ENCODE measurements at regions not wholly inside any gene's neighbourhood (a gene's known extent, or its start where the extent isn't known, plus 50 kb on each side); places are given as distances from the start of the nearest gene placed in this dataset.

- no peak for DNase-seq (ENCODE audit: low spot score)
- Histone ChIP-seq H3K27me3 (no peaks in the 10 kb centered on the region), H3K4me1 (no peaks in the 10 kb centered on the region), H3K36me3 (no peaks in the 10 kb centered on the region), H3K4me3 (no peak overlapping the region), H3K27ac (no peak overlapping the region), H3K9me3 (no peaks in the 10 kb centered on the region)
- TF ChIP-seq, protein P1, sequence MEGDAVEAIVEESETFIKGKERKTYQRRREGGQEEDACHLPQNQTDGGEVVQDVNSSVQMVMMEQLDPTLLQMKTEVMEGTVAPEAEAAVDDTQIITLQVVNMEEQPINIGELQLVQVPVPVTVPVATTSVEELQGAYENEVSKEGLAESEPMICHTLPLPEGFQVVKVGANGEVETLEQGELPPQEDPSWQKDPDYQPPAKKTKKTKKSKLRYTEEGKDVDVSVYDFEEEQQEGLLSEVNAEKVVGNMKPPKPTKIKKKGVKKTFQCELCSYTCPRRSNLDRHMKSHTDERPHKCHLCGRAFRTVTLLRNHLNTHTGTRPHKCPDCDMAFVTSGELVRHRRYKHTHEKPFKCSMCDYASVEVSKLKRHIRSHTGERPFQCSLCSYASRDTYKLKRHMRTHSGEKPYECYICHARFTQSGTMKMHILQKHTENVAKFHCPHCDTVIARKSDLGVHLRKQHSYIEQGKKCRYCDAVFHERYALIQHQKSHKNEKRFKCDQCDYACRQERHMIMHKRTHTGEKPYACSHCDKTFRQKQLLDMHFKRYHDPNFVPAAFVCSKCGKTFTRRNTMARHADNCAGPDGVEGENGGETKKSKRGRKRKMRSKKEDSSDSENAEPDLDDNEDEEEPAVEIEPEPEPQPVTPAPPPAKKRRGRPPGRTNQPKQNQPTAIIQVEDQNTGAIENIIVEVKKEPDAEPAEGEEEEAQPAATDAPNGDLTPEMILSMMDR (IDR thresholded peaks at IDR 0.05) = no peak
Observed at GRCh38 chr4:44871133-44871532, 144.8 kb upstream of the GNPDA2 start.

DNA sequence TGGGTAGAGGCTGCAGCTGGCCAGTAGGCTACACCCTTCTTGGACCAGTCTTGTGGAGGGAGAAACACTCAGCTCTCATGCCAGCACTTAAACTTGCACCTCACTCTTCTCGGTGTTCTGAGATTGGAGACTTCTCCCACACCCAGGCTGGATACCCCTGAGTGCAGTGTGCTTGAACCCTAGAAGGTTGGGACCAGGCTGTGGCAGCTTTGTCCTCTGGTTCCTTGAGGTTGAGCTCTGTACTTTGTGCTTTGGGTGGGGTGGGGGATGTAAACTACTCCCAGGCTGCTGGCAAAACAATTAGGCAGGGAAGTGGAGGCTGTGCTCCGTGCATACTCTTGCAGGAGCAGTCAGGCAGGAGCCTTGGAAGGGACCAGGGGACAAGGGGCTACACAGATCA lies 143.6 kb upstream of the GNPDA2 start:
- no peak for DNase-seq (ENCODE audit: low spot score)
- Histone ChIP-seq H3K27me3 (no peaks in the 10 kb centered on the region), H3K4me1 (no peaks in the 10 kb centered on the region), H3K27ac (no peak overlapping the region), H3K4me3 (no peak overlapping the region), H3K9me3 (no peaks in the 10 kb centered on the region), H3K36me3 (no peaks in the 10 kb centered on the region)
- TF ChIP-seq, protein P1 (IDR thresholded peaks at IDR 0.05) = no peak

GRCh38 chr4:44869222-44869882 lies 143.0 kb upstream of the GNPDA2 start:
- TF ChIP-seq, protein P1 (IDR thresholded peaks at IDR 0.05) = no peak
- H3K27me3 ChIP-seq = no peaks in the 10 kb centered on the region
- no peak for DNase-seq (ENCODE audit: low spot score)

GRCh38 chr4:44861756-44862155 lies 135.4 kb upstream of the GNPDA2 start:
- DNase-seq (ENCODE audit: low spot score) = no peak
- Histone ChIP-seq H3K36me3 (no peaks in the 10 kb centered on the region), H3K27ac (no peak overlapping the region), H3K4me1 (peaks cover 0 to 3% of the 10 kb centered on the region in 2 donors), H3K4me3 (no peak overlapping the region), H3K9me3 (no peaks in the 10 kb centered on the region), H3K27me3 (no peaks in the 10 kb centered on the region)
- TF ChIP-seq, protein P1 (IDR thresholded peaks at IDR 0.05) = no peak

More at GRCh38 chr4:44869222-44869882, 143.0 kb upstream of the GNPDA2 start:
- H3K4me1 ChIP-seq = no peaks in the 10 kb centered on the region
- no peak overlapping the region for H3K4me3 ChIP-seq
- no peak overlapping the region for H3K27ac ChIP-seq
- H3K36me3 ChIP-seq = no peaks in the 10 kb centered on the region
- no peaks in the 10 kb centered on the region for H3K9me3 ChIP-seq

GRCh38 chr4:44859477-44859876 lies 133.1 kb upstream of the GNPDA2 start:
- TF ChIP-seq, protein P1 (IDR thresholded peaks at IDR 0.05) = no peak
- peaks cover 0 to 3% of the 10 kb centered on the region in 2 donors for H3K4me1 ChIP-seq
- H3K27ac ChIP-seq = peak overlapping the region in 1 of 2 donors; percentile 7
- no peaks in the 10 kb centered on the region for H3K36me3 ChIP-seq
- H3K4me3 ChIP-seq = no peak overlapping the region
- no peak for DNase-seq (ENCODE audit: low spot score)
- no peaks in the 10 kb centered on the region for H3K9me3 ChIP-seq
- no peaks in the 10 kb centered on the region for H3K27me3 ChIP-seq

DNA sequence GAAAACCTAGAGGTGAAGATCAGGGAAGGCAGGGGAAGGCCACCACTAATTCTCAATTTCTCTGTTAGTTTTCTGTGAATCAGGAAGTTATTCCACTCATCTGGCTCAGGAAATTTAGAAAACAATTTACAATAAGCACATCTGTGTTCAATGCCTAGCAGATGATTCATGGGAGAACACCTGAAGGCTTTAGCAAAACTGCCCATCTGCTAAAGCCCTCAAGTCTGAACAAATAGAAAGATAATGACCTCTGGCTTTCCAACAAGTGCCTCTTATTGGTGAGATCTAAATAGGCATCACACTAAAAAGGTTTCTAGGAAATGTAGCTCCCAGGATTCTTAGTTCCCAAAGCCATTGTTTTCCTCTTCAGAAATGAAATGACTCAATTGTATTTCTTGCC lies 122.1 kb upstream of the GNPDA2 start:
- Histone ChIP-seq H3K4me3 (no peak overlapping the region), H3K4me1 (no peaks in the 10 kb centered on the region), H3K27ac (no peak overlapping the region), H3K9me3 (peaks cover 0 to 5% of the 10 kb centered on the region in 2 donors), H3K36me3 (no peaks in the 10 kb centered on the region), H3K27me3 (no peaks in the 10 kb centered on the region)
- no peak for DNase-seq (ENCODE audit: low spot score)
- TF ChIP-seq, protein P1 (IDR thresholded peaks at IDR 0.05) = no peak
